NCI-H69 (cell line): ENCODE measurements at regions not wholly inside any gene's neighbourhood (a gene's known extent, or its start where the extent isn't known, plus 50 kb on each side); places are given as distances from the start of the nearest gene placed in this dataset.

Experiments
- DNase-seq: peaks from one replicate; lab custom pipeline; 2025; lab: John Stamatoyannopoulos, UW

DNA sequence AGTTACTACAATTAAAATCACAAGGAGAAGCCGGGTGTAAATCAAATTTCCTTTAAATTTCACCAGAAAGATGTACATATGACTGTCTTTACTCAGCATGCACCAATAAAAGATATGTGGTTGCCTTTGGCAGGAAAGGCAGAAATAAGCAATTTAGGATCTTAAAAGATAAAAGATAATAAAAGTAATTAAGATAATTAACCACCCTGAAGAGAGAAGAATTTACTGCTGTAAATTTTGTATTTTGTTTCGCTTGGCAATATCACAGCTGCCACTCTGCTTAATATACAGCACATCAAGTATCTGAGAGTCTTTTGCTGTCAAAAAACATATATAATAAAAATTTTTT lies 411.9 kb downstream of the MN1 start:
- DNase-seq, result no peak

DNA sequence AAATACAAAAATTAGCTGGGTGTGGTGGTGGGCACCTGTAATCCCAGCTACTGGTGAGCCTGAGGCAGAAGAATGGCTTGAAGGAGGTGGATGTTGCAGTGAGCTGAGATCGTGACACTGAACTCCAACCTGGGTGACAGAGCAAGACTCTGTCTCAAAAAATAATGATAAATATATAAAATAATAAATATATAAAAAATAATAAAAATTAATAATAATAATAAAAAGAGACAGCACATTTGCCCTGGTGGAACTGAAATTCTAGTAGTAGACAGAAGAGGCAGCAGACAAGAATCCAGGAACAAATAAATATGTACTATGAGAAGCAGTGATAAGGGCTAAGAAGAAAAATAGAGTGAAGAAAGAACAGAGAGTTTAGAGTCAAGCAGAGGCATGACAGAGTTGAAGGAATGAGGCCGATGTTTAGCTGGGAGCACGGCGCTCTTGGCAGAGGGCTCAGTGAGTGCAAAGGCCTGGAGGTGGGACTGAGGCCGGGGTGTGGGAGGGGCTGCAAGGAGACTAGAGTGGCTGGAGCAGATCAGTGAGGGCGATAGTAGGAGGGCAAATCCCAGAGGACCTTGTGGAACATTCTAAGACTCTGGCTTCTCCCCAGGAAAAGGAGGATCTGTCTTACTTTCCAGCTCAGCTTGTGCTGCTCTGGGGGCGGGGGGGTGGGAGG lies 410.3 kb downstream of the MN1 start:
- DNase-seq, result no peak

GRCh38 chr22:27393371-27393770 lies 408.2 kb downstream of the MN1 start:
- DNase-seq, result no peak

DNA sequence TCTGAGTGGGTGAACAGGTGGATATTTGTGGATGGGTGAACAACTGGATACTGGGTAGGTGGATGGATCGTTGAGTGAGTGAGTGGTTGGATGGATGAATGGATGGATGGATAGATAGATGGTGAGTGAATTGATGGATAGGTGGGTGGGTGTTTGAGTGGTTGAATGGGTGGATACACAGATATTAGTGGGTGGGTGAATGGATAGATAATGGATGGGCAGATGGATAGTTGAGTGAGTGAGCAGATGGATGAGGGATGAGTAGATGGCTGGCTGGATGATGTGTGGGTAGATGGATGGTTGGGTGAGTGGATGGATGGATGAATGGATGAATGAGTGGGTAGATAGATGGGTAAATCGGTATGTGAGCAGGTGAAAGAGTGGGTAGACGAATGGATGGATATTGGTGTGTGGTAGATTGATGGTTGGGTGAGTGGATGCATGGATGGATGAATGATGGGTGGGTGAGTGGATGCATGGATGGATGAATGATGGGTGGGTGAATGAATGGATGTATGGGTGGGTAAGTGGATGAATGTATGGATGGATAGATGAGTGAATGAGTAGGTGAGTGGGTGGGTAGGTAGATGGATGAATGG lies 406.7 kb downstream of the MN1 start:
- DNase-seq, result no peak

DNA sequence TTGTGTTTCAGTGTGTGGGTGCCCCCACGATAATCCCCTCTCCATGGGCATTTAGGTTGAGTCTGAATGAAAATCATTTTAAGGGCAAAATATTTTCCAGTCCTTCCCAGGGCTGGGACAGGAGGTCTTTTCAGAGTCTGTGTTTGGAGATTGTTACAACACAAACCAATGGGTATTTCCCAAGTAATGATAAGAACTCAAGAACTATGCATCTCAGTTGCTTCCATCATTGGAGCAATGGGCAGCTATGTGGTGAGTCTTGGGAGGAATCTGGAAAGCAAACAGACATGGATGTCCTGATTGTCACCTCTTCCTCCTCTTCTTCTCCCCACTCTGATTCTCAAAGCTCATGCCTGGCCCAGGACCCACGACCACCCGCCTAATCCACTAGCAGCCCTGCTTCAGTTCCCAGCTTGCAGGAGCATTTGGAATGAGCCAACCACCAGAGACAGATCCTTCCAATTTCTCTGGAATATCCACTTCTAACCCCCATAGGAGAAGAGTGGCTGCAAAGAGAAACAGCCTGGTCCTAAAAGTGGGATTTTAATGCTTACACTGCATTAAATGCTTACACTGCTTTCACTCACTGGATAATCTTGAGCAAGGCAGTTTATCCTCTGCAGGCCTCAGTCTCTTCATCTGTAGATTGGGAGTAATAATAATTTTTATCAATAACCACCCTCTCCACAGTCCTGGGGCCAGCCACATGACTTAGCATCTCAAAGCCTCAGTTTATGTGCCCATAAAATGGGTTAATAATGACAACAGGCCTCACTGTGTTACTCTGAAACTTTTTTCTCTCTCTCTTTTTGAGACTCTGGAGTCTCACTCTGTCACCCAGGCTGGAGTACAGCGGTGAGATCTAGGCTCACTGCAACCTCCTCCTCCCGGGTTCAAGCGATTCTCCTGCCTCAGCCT lies 404.3 kb downstream of the MN1 start:
- DNase-seq, result no peak

DNA sequence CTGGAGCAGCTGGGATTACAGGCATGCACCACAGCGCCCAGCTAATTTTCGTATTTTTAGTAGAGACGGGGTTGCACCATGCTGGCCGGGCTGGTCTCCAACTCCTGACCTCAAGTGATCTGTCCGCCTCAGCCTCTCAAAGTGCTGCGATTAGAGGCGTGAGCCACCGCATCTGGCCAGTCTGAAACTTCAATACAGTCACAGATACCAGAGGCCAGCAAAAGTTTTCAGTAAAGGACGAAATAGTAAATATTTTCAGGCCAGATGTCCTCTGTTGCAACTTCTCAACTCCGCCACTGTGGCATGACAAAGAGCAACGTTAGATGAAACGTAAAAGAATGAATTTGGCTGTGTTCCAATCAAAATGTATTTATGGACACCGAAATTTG lies 403.6 kb downstream of the MN1 start:
- no peak for DNase-seq

DNA sequence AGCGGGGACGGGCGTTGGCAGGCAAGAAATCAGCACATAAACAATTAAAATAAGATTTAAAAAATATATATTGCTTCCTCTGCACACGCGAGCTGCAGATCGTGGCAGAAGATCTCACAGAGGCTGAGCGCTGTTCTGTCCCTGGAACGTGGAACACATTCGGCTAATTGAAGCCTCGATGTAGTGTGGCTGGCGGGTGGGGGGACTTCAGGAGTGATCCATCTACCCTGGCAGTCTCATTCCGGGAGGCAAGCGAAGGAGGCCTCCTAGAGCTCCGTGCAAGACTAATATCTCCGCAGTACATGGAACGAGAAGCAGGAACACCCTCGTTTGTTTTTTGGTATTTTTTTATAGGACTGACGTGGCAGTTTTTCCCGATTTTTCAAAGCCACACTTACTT lies 402.4 kb downstream of the MN1 start:
- DNase-seq, result no peak

DNA sequence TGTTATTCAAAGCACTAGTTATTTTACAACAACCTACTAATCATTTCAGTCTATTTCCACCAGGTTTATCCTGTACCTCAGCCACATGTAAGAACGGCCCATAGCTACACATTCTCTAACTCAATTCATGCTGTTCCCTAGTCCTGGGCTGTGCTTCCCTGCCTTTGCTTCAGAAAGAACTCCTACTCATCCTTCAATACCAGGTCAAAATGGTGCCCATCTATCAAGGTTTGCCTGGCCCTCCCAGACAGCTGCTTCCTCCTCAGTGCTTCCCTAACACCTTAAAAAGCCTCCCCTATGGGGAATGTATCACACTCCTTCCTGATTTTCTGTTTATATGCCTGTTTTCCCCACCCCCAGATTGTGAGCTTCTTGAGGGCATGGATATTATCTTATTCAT lies 400.7 kb downstream of the MN1 start:
- no peak for DNase-seq

- DNase-seq, result no peak
Measured at GRCh38 chr22:27401321-27401720, 400.2 kb downstream of the MN1 start.

DNA sequence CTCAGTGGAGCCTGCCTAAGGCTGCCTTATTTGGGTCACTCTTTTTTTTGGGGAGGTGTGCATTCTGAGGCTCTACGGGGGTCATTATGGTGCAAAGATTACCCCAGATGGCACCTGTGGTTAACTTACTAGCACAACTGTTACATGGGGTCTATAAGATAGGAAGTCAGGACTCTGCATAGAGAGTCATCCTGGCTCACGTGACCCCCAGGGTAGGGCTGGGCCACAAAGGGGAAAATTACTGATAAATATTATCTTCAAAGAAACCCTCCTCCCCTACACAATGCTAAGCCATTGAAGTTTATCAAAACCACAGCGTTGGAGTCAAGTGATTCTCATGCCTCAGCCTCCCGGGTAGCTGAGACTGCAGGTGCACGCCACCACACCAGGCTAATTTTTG lies 397.1 kb downstream of the MN1 start:
- DNase-seq, result no peak

DNA sequence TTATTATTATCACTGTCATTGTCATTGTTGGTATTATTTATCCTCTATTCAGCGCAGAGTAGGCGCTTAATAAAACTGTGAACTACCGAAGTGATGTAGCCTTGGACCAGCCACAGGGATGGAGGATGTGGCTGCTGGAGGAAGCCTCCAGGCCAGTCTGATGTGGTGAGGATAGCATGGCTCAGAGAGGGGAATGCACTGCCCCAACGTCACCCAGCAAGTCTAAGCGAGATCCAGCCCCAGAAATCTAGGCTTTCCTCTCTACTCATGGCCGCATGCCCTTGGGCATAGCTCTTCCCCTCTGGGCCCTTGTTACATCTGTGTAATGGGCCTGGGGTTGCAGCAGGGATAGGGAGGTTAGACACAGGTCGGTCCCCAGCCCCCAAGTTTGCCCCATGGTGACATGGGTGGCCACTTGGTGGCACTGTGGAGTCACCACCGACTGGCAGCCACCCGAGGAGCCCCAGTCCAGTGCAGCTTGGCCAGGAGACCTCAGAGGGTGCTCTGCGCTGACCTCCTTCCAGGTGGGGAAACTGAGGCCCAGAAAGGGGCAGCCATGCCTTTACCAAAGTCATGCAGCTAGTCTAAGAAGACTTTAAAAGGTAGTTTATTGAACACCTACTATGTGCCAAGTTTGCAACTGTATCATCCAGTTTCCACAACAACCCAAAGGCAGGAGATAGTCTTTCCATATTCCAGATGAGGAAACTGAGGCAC lies 395.7 kb downstream of the MN1 start:
- DNase-seq, result peak; percentile 32

DNA sequence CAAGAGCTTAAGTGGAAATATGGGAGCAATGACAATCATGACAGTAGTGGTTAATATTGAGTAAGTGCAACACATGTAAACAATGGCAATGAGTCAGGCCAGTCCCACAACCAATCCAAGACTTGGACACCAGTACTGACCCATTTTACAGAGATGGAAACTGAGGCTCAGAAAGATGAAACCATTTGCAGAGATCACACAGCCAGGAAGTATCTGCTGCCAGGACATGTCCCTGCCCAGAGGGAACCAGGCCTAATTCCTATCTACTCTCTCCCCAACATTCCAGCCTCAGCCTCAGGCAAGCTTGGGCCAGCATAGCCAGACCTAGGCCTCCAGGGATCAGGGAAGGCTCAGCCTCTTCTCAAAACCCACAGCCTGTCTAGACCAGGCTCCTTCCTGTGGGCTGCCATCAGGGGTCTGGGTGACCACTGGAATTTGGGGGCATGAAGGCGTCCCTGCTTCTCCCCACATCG lies 395.1 kb downstream of the MN1 start:
- no peak for DNase-seq

GRCh38 chr22:27407369-27407985 lies 394.1 kb downstream of the MN1 start:
- no peak for DNase-seq

- no peak for DNase-seq
Measured at GRCh38 chr22:27408068-27408467, 393.5 kb downstream of the MN1 start.

DNA sequence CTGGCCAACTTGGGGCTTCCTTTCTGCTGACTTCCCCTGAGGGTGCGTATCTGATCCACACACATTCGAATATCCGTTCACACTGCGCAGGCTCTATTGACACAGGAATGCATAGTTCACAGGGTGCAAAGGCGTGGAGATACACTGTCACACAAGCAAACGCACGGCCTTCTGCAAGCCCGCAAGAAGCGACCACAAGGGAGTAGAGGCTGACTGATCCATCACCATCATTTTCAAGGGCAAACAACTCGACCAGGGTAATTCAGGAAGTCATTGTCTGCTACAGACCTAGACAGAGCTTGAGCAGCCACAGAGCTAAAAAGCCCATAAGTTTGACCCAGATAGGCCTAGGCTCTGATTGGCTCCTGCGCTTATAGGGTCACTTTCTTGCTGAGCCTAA lies 392.3 kb downstream of the MN1 start:
- no peak for DNase-seq

- DNase-seq, result no peak
Measured at GRCh38 chr22:27412866-27413445, 388.6 kb downstream of the MN1 start.

GRCh38 chr22:27413702-27414101 lies 387.9 kb downstream of the MN1 start:
- no peak for DNase-seq

DNA sequence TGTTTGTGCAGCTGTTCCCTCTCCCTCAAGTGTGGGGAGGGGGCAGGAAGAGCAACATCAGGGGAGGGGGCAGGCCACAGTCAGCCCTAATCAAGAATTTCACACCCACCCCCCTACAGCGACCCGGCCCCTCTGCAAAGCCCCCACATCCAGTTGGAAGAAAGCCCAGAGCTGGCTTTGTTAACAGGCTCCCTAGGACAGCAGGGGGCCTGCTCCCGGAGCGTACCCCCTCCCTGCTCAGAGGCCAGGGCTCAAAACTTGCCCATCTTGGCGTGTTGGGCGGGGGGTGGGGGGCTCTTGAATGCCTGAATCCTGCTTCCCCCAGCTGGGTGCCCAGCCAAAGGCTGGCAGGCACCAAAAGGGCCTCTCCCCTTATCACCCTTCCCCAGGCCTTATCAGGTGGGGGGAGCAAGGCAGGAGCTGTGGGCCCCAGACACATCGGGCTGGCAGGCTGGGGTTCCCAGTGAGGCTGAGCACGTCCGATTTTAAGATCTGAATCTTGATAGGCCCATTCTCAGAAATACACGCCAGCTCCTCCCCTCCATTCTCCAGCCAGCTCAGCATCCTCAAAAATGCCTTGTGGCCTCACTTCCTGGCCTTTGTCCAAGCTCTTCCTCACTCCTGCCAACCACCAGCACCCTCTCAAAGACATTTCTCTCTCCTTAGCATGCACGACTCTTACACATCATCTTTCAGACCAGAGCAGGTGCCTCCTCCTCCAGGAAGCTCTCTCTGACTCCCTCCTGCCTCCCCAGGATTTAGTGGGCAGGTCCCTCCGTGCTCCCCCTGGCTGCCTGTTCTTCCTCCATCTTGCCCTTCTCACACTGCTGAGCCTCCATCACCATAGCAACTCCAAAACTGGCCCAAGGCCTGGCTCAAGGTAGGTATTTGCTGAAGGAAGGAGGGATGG lies 384.8 kb downstream of the MN1 start:
- peak; percentile 33 for DNase-seq

GRCh38 chr22:27417421-27417814 lies 384.1 kb downstream of the MN1 start:
- no peak for DNase-seq

- no peak for DNase-seq
Measured at GRCh38 chr22:27418261-27418660, 383.3 kb downstream of the MN1 start.

DNA sequence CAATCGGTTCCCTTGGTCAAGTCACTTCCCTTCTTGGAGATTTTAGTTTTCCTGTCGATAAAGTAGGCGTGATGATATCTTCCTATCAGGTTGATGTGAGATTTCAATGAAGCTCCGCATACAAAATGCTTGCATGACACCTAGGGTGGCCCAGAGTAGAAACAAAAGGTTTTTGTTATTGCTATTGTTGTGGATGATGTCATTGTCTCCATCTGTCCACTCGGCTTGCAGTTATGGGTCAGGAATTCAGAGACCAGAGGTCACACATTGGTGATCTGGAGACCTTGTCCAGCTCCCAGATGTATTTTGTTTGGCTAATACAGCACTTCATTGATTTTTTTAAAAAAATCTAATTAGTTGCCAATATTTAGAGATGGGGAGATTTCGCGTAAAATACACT lies 382.1 kb downstream of the MN1 start:
- no peak for DNase-seq
